SK-N-SH treated with all-trans-retinoic acid at 6 μM for 48 hours (cell line): ENCODE measurements at regions not wholly inside any gene's neighbourhood (a gene's known extent, or its start where the extent isn't known, plus 50 kb on each side); places are given as distances from the start of the nearest gene placed in this dataset.

Experiments
- ARNTL ChIP-seq: fragments of 450-650 bp; formaldehyde crosslinking; IDR thresholded peaks from 2 replicates; pipeline ENCODE4 v1.5.0; 2020; ENCODE audit warnings: low read depth, mild to moderate bottlenecking, moderate library complexity, borderline replicate concordance
- CREB5 ChIP-seq: fragments of 250-450 bp; sonication (Bioruptor Pico); IDR thresholded peaks from 2 replicates; pipeline ENCODE4 v1.5.1; 2020; ENCODE audit warnings: low read depth, mild to moderate bottlenecking, moderate library complexity
- CSRNP3 ChIP-seq: fragments of 250-450 bp; sonication (Bioruptor Pico); IDR thresholded peaks from 2 replicates; pipeline ENCODE4 v1.5.1; 2021; ENCODE audit warnings: mild to moderate bottlenecking, moderate library complexity
- ISL1 ChIP-seq: fragments of 250-450 bp; sonication (Bioruptor Pico); IDR thresholded peaks from 2 replicates; pipeline ENCODE4 v2.1.2; 2022; ENCODE audit warnings: mild to moderate bottlenecking, moderate library complexity
- OSR1 ChIP-seq: fragments of 250-450 bp; sonication (Bioruptor Pico); IDR thresholded peaks from 2 replicates; pipeline ENCODE4 v1.8.0; 2022; ENCODE audit warnings: moderate library complexity, mild to moderate bottlenecking, inconsistent platforms
- PATZ1 ChIP-seq: fragments of 250-450 bp; sonication (Bioruptor Pico); IDR thresholded peaks from 2 replicates; pipeline ENCODE4 v1.8.0; 2020; ENCODE audit warnings: mild to moderate bottlenecking, moderate library complexity, borderline replicate concordance
- PPARA ChIP-seq: fragments of 250-450 bp; sonication (Bioruptor Pico); IDR thresholded peaks from 2 replicates; pipeline ENCODE4 v1.5.0; 2020; ENCODE audit warnings: mild to moderate bottlenecking, borderline replicate concordance
- RARB ChIP-seq: fragments of 250-450 bp; sonication (Bioruptor Pico); IDR thresholded peaks from 2 replicates; pipeline ENCODE4 v1.8.0; 2021; ENCODE audit warnings: mild to moderate bottlenecking, moderate library complexity
- SNAI2 ChIP-seq: fragments of 250-450 bp; sonication (Bioruptor Pico); IDR thresholded peaks from 2 replicates; pipeline ENCODE4 v1.5.0; 2020; ENCODE audit warnings: mild to moderate bottlenecking, moderate library complexity
- TOX ChIP-seq: fragments of 250-450 bp; sonication (Bioruptor Pico); IDR thresholded peaks from 2 replicates; pipeline ENCODE4 v1.8.0; 2021; ENCODE audit warnings: mild to moderate bottlenecking, moderate library complexity, borderline replicate concordance
- ZFP3 ChIP-seq: fragments of 250-450 bp; sonication (Bioruptor Pico); IDR thresholded peaks from 2 replicates; pipeline ENCODE4 v1.5.0; 2020; ENCODE audit warnings: mild to moderate bottlenecking, moderate library complexity
- ZFP30 ChIP-seq: fragments of 450-650 bp; formaldehyde crosslinking; IDR thresholded peaks from 2 replicates; pipeline ENCODE4 v1.5.0; 2022; ENCODE audit warnings: mild to moderate bottlenecking, moderate library complexity
- ZNF565 ChIP-seq: fragments of 450-650 bp; formaldehyde crosslinking; conservative IDR thresholded peaks from 2 replicates; pipeline ENCODE4 v1.5.0; 2020; ENCODE audit warnings: low read depth, mild to moderate bottlenecking, moderate library complexity
- ZNF8 ChIP-seq: fragments of 450-650 bp; formaldehyde crosslinking; IDR thresholded peaks from 2 replicates; pipeline ENCODE4 v1.5.0; 2020; ENCODE audit warnings: mild to moderate bottlenecking, moderate library complexity

- TF ChIP-seq CSRNP3 (CRISPR knock-in tag) (no peak), PATZ1 (CRISPR knock-in tag) (no peak), ARNTL (no peak), ZFP3 (CRISPR knock-in tag) (no peak), TOX (CRISPR knock-in tag) (no peak), ZNF565 (no peak), CREB5 (no peak), ZNF8 (CRISPR knock-in tag) (no peak), SNAI2 (CRISPR knock-in tag) (no peak), RARB (CRISPR knock-in tag) (no peak), OSR1 (no peak), PPARA (no peak), ISL1 (no peak), ZFP30 (CRISPR knock-in tag) (no peak)
Observed at GRCh38 chr1:83559129-83559840, 439.6 kb downstream of the TTLL7 start.
